ENCODE measurements at regions not wholly inside any gene's neighbourhood (a gene's known extent, or its start where the extent isn't known, plus 50 kb on each side); places are given as distances from the start of the nearest gene placed in this dataset.
"Not testable (repeated sequence)": the region's sequence is repeated elsewhere in the genome, so short reads cannot be mapped to it uniquely, and the experiment has no call there.

GRCh38 chr6:141890661-141891060 is 242.1 kb upstream of the GJE1 start:
- Histone ChIP-seq H2AFZ (ENCODE audit: low read length) (no peak overlapping the region), H3K9ac (ENCODE audit: low read length) (no peak overlapping the region), H4K20me1 (ENCODE audit: insufficient read depth, low read depth, low read length) (no peaks in the 10 kb centered on the region)

GRCh38 chr6:141884850-141885249 is 247.9 kb upstream of the GJE1 start:
- H4K20me1 ChIP-seq (ENCODE audit: insufficient read depth, low read depth, low read length) = no peaks in the 10 kb centered on the region
- no peaks in the 10 kb centered on the region for H3K4me1 ChIP-seq (ENCODE audit: low read length)
- no peak overlapping the region for H2AFZ ChIP-seq (ENCODE audit: low read length)
- peaks cover 18% of the 10 kb centered on the region for H3K9me3 ChIP-seq (ENCODE audit: low read length)
- no peaks in the 10 kb centered on the region for H3K79me2 ChIP-seq (ENCODE audit: low read length)
- no peak overlapping the region for H3K9ac ChIP-seq (ENCODE audit: low read length)
- H3K27me3 ChIP-seq (ENCODE audit: low read length) = no peaks in the 10 kb centered on the region
- no peak overlapping the region for H3K27ac ChIP-seq (ENCODE audit: low read length)
- no peak overlapping the region for H3K4me2 ChIP-seq (ENCODE audit: low read depth, low read length, poor library complexity, severe bottlenecking)
- H3K4me3 ChIP-seq (ENCODE audit: low read length) = no peak overlapping the region
- H3K36me3 ChIP-seq (ENCODE audit: insufficient read depth, low read length) = no peaks in the 10 kb centered on the region
- H3K9me2 ChIP-seq (replicated peaks; ENCODE audit: insufficient read depth, low read length) = no peaks in the 10 kb centered on the region
- no peak for DNase-seq

More at GRCh38 chr6:141890661-141891060, 242.1 kb upstream of the GJE1 start:
- H3K4me2 ChIP-seq (ENCODE audit: low read depth, low read length, poor library complexity, severe bottlenecking) = no peak overlapping the region
- H3K79me2 ChIP-seq (ENCODE audit: low read length) = no peaks in the 10 kb centered on the region
- H3K27ac ChIP-seq (ENCODE audit: low read length) = no peak overlapping the region
- H3K4me3 ChIP-seq (ENCODE audit: low read length) = no peak overlapping the region
- no peaks in the 10 kb centered on the region for H3K36me3 ChIP-seq (ENCODE audit: insufficient read depth, low read length)
- no peaks in the 10 kb centered on the region for H3K9me2 ChIP-seq (replicated peaks; ENCODE audit: insufficient read depth, low read length)
- H3K27me3 ChIP-seq (ENCODE audit: low read length) = no peaks in the 10 kb centered on the region
- H3K4me1 ChIP-seq (ENCODE audit: low read length) = no peaks in the 10 kb centered on the region
- peaks cover 16% of the 10 kb centered on the region for H3K9me3 ChIP-seq (ENCODE audit: low read length)
- no peak for DNase-seq

GRCh38 chr6:141878686-141879085 is 254.0 kb upstream of the GJE1 start:
- Histone ChIP-seq H3K9ac (ENCODE audit: low read length) (no peak overlapping the region), H2AFZ (ENCODE audit: low read length) (no peak overlapping the region), H3K4me1 (ENCODE audit: low read length) (no peaks in the 10 kb centered on the region), H3K4me2 (ENCODE audit: low read depth, low read length, poor library complexity, severe bottlenecking) (no peak overlapping the region), H3K9me3 (ENCODE audit: low read length) (no peaks in the 10 kb centered on the region), H3K27me3 (ENCODE audit: low read length) (no peaks in the 10 kb centered on the region), H4K20me1 (ENCODE audit: insufficient read depth, low read depth, low read length) (no peaks in the 10 kb centered on the region), H3K36me3 (ENCODE audit: insufficient read depth, low read length) (no peaks in the 10 kb centered on the region), H3K4me3 (ENCODE audit: low read length) (no peak overlapping the region), H3K27ac (ENCODE audit: low read length) (no peak overlapping the region), H3K9me2 (replicated peaks; ENCODE audit: insufficient read depth, low read length) (no peaks in the 10 kb centered on the region), H3K79me2 (ENCODE audit: low read length) (no peaks in the 10 kb centered on the region)
- DNase-seq = no peak

- no peaks in the 10 kb centered on the region for H3K27me3 ChIP-seq (ENCODE audit: low read length)
- no peaks in the 10 kb centered on the region for H3K4me1 ChIP-seq (ENCODE audit: low read length)
- H3K27ac ChIP-seq (ENCODE audit: low read length) = no peak overlapping the region
- H3K9me2 ChIP-seq (replicated peaks; ENCODE audit: insufficient read depth, low read length) = no peaks in the 10 kb centered on the region
- no peak overlapping the region for H3K4me3 ChIP-seq (ENCODE audit: low read length)
- H3K4me2 ChIP-seq (ENCODE audit: low read depth, low read length, poor library complexity, severe bottlenecking) = no peak overlapping the region
- H3K79me2 ChIP-seq (ENCODE audit: low read length) = no peaks in the 10 kb centered on the region
- H3K9me3 ChIP-seq (ENCODE audit: low read length) = no peaks in the 10 kb centered on the region
- no peak for DNase-seq
- no peaks in the 10 kb centered on the region for H3K36me3 ChIP-seq (ENCODE audit: insufficient read depth, low read length)
- no peaks in the 10 kb centered on the region for H4K20me1 ChIP-seq (ENCODE audit: insufficient read depth, low read depth, low read length)
- no peak overlapping the region for H2AFZ ChIP-seq (ENCODE audit: low read length)
- no peak overlapping the region for H3K9ac ChIP-seq (ENCODE audit: low read length)
Measured at GRCh38 chr6:141877275-141877983, 255.3 kb upstream of the GJE1 start.

GRCh38 chr6:141874930-141875602 is 257.7 kb upstream of the GJE1 start:
- no peaks in the 10 kb centered on the region for H3K27me3 ChIP-seq (ENCODE audit: low read length)
- no peak overlapping the region for H3K27ac ChIP-seq (ENCODE audit: low read length)
- no peaks in the 10 kb centered on the region for H3K4me1 ChIP-seq (ENCODE audit: low read length)
- no peaks in the 10 kb centered on the region for H3K79me2 ChIP-seq (ENCODE audit: low read length)
- H3K36me3 ChIP-seq (ENCODE audit: insufficient read depth, low read length) = no peaks in the 10 kb centered on the region
- no peaks in the 10 kb centered on the region for H3K9me2 ChIP-seq (replicated peaks; ENCODE audit: insufficient read depth, low read length)
- no peak overlapping the region for H2AFZ ChIP-seq (ENCODE audit: low read length)
- no peaks in the 10 kb centered on the region for H4K20me1 ChIP-seq (ENCODE audit: insufficient read depth, low read depth, low read length)
- no peak overlapping the region for H3K4me2 ChIP-seq (ENCODE audit: low read depth, low read length, poor library complexity, severe bottlenecking)
- H3K9ac ChIP-seq (ENCODE audit: low read length) = no peak overlapping the region
- DNase-seq = no peak
- no peak overlapping the region for H3K4me3 ChIP-seq (ENCODE audit: low read length)
- no peaks in the 10 kb centered on the region for H3K9me3 ChIP-seq (ENCODE audit: low read length)

- DNase-seq; H3K9me2 ChIP-seq (replicated peaks; ENCODE audit: insufficient read depth, low read length); H3K27ac ChIP-seq (ENCODE audit: low read length); H3K4me1 ChIP-seq (ENCODE audit: low read length); H3K9me3 ChIP-seq (ENCODE audit: low read length); H4K20me1 ChIP-seq (ENCODE audit: insufficient read depth, low read depth, low read length); H3K79me2 ChIP-seq (ENCODE audit: low read length); H3K36me3 ChIP-seq (ENCODE audit: insufficient read depth, low read length); H3K4me3 ChIP-seq (ENCODE audit: low read length); H2AFZ ChIP-seq (ENCODE audit: low read length); H3K4me2 ChIP-seq (ENCODE audit: low read depth, low read length, poor library complexity, severe bottlenecking); H3K9ac ChIP-seq (ENCODE audit: low read length); H3K27me3 ChIP-seq (ENCODE audit: low read length): not testable (repeated sequence)
Measured at GRCh38 chr6:141869509-141869908, 263.2 kb upstream of the GJE1 start.

GRCh38 chr6:141867767-141868166 is 265.0 kb upstream of the GJE1 start:
- 0 out of 2 replicates have a peak, but pooled peaks cover 6% of the 10 kb centered on the region for H3K9me3 ChIP-seq (ENCODE audit: low read length)
- H3K4me2 ChIP-seq (ENCODE audit: low read depth, low read length, poor library complexity, severe bottlenecking) = no peak overlapping the region
- no peak overlapping the region for H3K4me3 ChIP-seq (ENCODE audit: low read length)
- H3K27ac ChIP-seq (ENCODE audit: low read length) = no peak overlapping the region
- no peak for DNase-seq
- no peaks in the 10 kb centered on the region for H4K20me1 ChIP-seq (ENCODE audit: insufficient read depth, low read depth, low read length)
- no peaks in the 10 kb centered on the region for H3K4me1 ChIP-seq (ENCODE audit: low read length)
- H3K79me2 ChIP-seq (ENCODE audit: low read length) = no peaks in the 10 kb centered on the region
- H3K27me3 ChIP-seq (ENCODE audit: low read length) = no peaks in the 10 kb centered on the region
- no peak overlapping the region for H2AFZ ChIP-seq (ENCODE audit: low read length)
- H3K36me3 ChIP-seq (ENCODE audit: insufficient read depth, low read length) = no peaks in the 10 kb centered on the region
- no peak overlapping the region for H3K9ac ChIP-seq (ENCODE audit: low read length)
- no peaks in the 10 kb centered on the region for H3K9me2 ChIP-seq (replicated peaks; ENCODE audit: insufficient read depth, low read length)

- Histone ChIP-seq H3K9ac (ENCODE audit: low read length) (no peak overlapping the region), H2AFZ (ENCODE audit: low read length) (no peak overlapping the region), H3K27ac (ENCODE audit: low read length) (no peak overlapping the region), H3K79me2 (ENCODE audit: low read length) (no peaks in the 10 kb centered on the region), H3K36me3 (ENCODE audit: insufficient read depth, low read length) (no peaks in the 10 kb centered on the region), H3K4me2 (ENCODE audit: low read depth, low read length, poor library complexity, severe bottlenecking) (no peak overlapping the region), H4K20me1 (ENCODE audit: insufficient read depth, low read depth, low read length) (no peaks in the 10 kb centered on the region), H3K4me3 (ENCODE audit: low read length) (no peak overlapping the region), H3K27me3 (ENCODE audit: low read length) (no peaks in the 10 kb centered on the region), H3K4me1 (ENCODE audit: low read length) (no peaks in the 10 kb centered on the region), H3K9me2 (replicated peaks; ENCODE audit: insufficient read depth, low read length) (no peaks in the 10 kb centered on the region), H3K9me3 (ENCODE audit: low read length) (0 out of 2 replicates have a peak, but pooled peaks cover 6% of the 10 kb centered on the region)
- no peak for DNase-seq
Measured at GRCh38 chr6:141866731-141867497, 265.8 kb upstream of the GJE1 start.

Data from Karpas-422 (cell line).